Adrenal gland (tissue), 5 donors: ENCODE measurements at regions not wholly inside any gene's neighbourhood (a gene's known extent, or its start where the extent isn't known, plus 50 kb on each side); places are given as distances from the start of the nearest gene placed in this dataset.

Source experiments
- CTCF ChIP-seq, 6 experiments: fragments of 450-650 bp in 4 of 6; fragments of 200-600 bp in 2 of 6; sonication (generic) in 1 of 6; IDR thresholded peaks; 1 replicate in 5 of 6; 2 replicates in 1 of 6; pipeline versions ENCODE4 v1.5.1 to v1.8.0; 2016 to 2021; ENCODE audit warnings: antibody characterized with exemption in 6 of 6, mild to moderate bottlenecking in 2 of 6, moderate library complexity in 1 of 6
- POLR2A ChIP-seq, 2 donors: fragments of 450-650 bp; IDR thresholded peaks; one replicate each; pipeline ENCODE4 v1.6.1; 2017; ENCODE audit warnings: antibody characterized with exemption in 2 of 2, mild to moderate bottlenecking in 2 of 2, moderate library complexity in 1 of 2
- donor health status: DM: no; HTN: no; CAD: no.

DNA sequence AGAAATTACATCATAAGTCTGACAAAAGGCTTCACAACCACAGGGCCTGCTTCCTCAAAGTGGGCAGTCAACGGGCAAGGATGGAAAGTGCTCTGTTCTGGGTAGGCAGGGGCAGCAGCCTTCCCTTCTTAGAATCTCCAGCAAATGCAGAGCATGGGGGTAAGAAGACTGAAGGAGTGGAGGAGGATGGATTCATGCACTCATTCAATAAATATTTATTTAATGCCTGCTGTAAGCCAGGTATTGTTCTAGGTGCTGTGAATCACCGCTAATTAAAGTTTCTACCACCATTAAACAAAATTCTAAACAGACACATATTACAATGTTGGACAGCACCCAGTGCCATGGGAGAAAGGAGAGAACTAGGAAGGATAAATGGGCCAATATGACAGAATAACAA, 195.6 kb downstream of the ELAVL2 start:
- TF ChIP-seq CTCF (IDR thresholded peaks at IDR 0.05) (no peak), POLR2A (IDR thresholded peaks at IDR 0.05) (no peak)
